ENCODE measurements at regions not wholly inside any gene's neighbourhood (a gene's known extent, or its start where the extent isn't known, plus 50 kb on each side); places are given as distances from the start of the nearest gene placed in this dataset.

- intact Hi-C loops (cut with micrococcal nuclease): no loop called here
These were observed 1414.7 kb upstream of the TENM3 start for GRCh38 chr4:180828455-180829018.

- intact Hi-C loops (cut with micrococcal nuclease): no loop called here
These were observed 1411.1 kb upstream of the TENM3 start for GRCh38 chr4:180832073-180832472.

GRCh38 chr4:180840142-180840541 is 1403.1 kb upstream of the TENM3 start:
- intact Hi-C loops (cut with micrococcal nuclease): no loop called here

GRCh38 chr4:180850318-180850940 is 1392.8 kb upstream of the TENM3 start:
- intact Hi-C loops (cut with micrococcal nuclease): no loop called here

- intact Hi-C loops (cut with micrococcal nuclease): no loop called here
These were observed 1390.5 kb upstream of the TENM3 start for GRCh38 chr4:180852738-180853137.

- intact Hi-C loops (cut with micrococcal nuclease): no loop called here
These were observed 1388.0 kb upstream of the TENM3 start for GRCh38 chr4:180855184-180855583.

GRCh38 chr4:180860089-180860720 is 1383.0 kb upstream of the TENM3 start:
- intact Hi-C loops (cut with micrococcal nuclease): no loop called here

GRCh38 chr4:180861651-180862050 is 1381.6 kb upstream of the TENM3 start:
- intact Hi-C loops (cut with micrococcal nuclease): no loop called here

DNA sequence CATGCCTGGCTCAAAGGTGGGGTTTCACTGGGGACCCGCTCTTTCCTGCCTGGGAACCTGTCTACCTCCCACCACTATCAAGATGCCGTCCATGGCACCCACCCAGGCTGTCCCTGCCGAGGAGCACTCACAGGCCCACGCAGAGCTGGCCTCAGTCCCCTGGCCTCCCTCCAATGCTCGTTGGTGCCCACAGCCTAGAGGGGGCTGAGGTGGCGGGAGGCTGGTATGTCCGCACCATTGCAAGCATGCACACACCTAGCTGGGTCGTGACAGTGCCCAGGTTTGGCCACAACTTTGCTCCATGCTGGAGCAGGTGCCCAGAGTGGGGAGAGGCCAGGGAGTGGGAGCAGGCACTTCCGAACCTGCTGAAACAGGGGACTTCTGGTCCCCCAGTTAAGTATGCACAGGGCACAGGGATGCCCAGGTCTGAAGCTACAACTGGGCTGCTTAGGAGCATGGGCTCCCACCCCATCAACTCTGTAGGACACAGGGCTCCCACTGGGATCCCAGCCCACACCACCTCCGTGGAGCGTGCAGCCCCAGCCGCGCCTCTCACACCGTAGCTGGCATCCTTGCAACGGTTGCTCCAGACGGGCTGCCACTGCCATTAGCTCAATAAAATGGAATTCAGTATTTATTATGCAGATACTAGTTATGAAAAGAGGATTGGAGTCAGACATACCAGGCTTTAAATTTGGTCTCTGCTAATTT is 1376.1 kb upstream of the TENM3 start:
- intact Hi-C loops (cut with micrococcal nuclease): no loop called here

DNA sequence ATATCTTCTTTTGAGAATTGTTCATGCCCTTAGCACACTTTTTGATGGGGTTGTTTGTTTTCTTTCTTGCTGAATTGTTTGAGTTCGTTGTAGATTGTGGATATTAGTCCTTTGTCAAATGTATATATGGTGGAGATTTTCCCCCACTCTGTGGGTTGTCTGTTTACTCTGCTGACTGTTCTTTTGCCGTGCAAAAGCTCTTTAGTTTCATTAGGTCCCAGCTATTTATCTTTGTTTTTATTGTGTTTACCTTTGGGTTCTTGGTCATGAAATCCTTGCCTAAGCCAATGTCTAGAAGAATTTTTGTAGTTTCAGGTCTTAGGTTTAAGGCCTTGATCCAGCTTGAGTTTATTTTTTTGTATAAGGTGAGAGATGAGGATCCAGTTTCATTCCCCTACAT is 1372.6 kb upstream of the TENM3 start:
- intact Hi-C loops (cut with micrococcal nuclease): no loop called here

DNA sequence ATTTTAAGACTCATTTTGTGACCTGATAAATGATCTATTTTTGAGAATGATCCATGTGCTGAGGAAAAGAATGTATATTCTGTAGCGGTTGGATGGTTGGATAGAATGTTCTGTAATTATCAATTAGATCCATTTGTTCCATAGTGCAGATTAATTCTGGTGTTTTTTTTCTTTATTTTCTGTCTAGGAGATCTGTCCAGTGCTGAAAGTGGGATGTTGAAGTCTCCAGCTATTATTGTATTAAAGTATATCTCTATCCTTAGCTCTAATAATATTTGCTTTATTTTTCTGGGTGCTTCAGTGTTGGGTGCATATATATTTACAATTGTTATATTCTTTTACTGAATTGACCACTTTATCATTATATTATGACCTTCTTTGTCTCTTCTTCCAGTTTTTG is 1344.9 kb upstream of the TENM3 start:
- intact Hi-C loops (cut with micrococcal nuclease): no loop called here

DNA sequence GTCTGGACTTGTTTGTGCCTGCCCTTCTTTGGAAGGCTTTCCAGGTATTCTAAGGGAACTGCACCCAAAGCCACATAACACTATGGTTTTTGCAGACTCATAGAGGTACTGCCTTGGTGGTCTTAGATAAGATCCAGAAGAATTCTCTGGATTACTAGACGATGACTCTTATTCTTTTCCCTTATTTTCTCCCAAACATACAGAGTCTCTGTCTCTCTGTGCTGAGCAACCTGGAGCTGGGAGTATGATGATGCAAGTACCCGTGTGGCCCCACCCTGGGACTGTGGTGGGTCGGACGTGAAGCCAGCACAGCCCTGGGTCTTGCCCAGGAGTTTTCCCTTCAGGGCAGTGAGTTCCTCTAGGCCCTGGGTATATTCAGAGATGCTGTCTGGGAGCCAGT is 1342.4 kb upstream of the TENM3 start:
- intact Hi-C loops (cut with micrococcal nuclease): no loop called here

DNA sequence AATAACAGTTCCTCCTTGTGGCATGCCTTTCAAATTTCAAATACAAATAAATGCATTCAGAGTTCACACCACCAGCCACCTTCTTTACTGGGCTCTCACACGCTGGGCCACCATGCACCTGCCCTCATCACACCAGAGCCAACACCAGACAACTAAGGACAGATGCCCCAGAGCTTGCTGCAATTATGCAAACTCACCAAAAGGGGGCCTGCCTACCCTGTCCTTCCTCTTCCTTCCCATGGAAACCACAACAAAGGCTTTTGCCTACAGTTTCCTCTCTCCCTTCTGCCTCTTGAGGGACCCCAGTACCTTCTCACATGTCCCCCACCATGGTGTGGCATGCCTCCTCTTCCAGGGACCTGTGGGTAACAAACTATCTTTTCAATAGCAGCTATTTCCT is 1333.9 kb upstream of the TENM3 start:
- intact Hi-C loops (cut with micrococcal nuclease): no loop called here

- intact Hi-C loops (cut with micrococcal nuclease): no loop called here
These were observed 1329.5 kb upstream of the TENM3 start for GRCh38 chr4:180913750-180914149.

DNA sequence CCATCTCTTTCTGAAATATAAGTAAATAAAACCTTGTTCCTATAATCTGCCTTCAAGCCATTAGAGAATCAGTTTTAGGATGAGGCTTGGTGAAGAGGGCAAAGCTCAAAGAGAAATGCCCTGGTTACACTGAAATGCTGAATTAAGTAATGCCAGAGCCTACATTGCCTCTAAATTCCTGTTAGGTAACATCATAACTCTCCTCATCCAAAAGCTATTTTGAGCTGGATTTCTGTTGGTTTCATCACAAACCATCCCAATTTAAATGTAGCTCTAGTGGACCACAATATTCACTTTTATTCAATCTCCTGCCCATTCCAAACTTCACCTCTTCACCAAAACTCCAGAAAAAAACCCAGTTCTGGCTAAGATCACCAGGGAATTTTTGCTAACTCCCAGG is 1319.7 kb upstream of the TENM3 start:
- intact Hi-C loops (cut with micrococcal nuclease): no loop called here

DNA sequence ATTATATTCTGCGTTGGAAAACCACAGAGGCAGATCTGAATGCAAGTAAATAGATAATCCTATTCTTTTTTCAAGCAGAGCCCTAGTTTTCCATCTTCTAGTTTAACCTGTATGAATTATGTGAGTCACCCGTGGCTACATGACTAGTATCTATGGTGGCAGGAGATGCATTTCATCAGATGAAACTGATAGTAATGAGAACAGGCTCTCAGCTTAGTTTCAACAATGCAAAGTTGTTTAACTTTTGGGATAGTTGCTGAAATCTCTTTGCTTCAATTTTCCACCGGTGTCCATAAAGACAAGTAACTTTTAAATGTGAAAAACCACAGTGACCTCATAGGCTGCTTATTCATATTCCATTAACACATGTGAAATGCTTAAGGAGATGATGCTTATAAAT is 1317.4 kb upstream of the TENM3 start:
- intact Hi-C loops (cut with micrococcal nuclease): no loop called here

GRCh38 chr4:180926277-180926676 is 1316.9 kb upstream of the TENM3 start:
- intact Hi-C loops (cut with micrococcal nuclease): no loop called here

DNA sequence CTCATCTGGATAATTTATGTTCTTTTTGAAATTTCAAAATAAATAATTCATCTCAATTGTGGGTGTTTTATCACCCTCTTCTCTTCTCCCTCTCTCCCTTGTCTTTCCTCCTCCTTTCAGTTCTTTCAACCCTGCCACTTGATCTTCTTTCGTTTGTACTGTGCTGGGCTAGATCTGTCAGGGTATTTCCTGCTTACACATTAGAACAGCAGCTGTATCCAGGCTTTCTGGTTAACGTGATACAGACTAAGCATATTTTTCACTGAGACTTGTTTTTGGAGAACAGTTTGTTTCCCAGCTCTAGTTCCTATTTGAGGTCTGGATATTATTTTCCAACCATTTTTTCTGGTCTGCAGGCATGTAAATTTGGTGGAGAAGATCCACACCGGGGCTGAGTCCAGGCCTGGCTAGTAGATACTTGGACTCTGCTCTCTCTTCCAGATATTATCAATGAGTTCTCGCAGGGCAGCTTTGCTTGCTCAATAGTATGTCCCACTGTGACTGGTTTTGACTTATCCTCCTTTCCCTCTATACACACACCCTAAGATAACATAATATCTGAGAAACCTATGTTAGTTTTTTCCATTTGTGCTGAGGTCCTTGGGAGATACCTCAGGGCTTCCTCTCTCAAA is 1310.7 kb upstream of the TENM3 start:
- intact Hi-C loops (cut with micrococcal nuclease): no loop called here

GRCh38 chr4:180937083-180937482 is 1306.1 kb upstream of the TENM3 start:
- intact Hi-C loops (cut with micrococcal nuclease): no loop called here

- intact Hi-C loops (cut with micrococcal nuclease): no loop called here
These were observed 1302.5 kb upstream of the TENM3 start for GRCh38 chr4:180940680-180941079.

GRCh38 chr4:180942367-180942916 is 1300.8 kb upstream of the TENM3 start:
- intact Hi-C loops (cut with micrococcal nuclease): no loop called here

- intact Hi-C loops (cut with micrococcal nuclease): no loop called here
These were observed 1297.0 kb upstream of the TENM3 start for GRCh38 chr4:180946188-180946587.
